HFF-Myc (cell line): ENCODE measurements at regions not wholly inside any gene's neighbourhood (a gene's known extent, or its start where the extent isn't known, plus 50 kb on each side); places are given as distances from the start of the nearest gene placed in this dataset.

Source experiments
- DNase-seq: peaks from one replicate; pipeline ENCODE4 v3.0.0-alpha.2; 2011; ENCODE audit warnings: low read depth; ENCODE audit errors: extremely low read depth
- H3K4me3 ChIP-seq: replicated peaks from 2 replicates; pipeline ENCODE4 v1.5.1; 2011; ENCODE audit warnings: low read depth, mild to moderate bottlenecking, control low read depth, low read length
- TF ChIP-seq, protein P1 (sequence below): IDR thresholded peaks from 2 replicates; pipeline ENCODE4 v1.5.1; 2012; ENCODE audit warnings: mild to moderate bottlenecking, low read depth, low read length, control low read depth; ENCODE audit errors: missing control alignments

DNA sequence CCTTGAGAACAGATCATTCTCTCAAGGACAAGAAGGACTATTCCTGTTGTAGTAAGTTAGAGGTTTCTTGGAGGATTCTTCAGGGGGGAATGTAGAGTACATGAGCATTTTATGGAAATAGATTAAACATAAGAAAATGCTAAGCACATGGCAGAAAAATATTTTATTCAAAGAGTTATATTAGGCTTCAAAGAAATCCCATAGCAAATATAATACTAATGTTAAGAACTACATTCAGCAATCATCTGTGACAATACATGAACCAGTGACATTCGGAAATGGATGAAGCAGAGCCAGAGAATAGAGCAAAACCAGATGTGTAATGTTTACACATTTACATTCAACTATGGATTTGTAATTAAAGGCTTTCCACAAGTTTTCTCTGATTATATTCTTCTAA is 288.6 kb downstream of the NAF1 start:
- H3K4me3 ChIP-seq, result no peak overlapping the region
- TF ChIP-seq, protein P1, sequence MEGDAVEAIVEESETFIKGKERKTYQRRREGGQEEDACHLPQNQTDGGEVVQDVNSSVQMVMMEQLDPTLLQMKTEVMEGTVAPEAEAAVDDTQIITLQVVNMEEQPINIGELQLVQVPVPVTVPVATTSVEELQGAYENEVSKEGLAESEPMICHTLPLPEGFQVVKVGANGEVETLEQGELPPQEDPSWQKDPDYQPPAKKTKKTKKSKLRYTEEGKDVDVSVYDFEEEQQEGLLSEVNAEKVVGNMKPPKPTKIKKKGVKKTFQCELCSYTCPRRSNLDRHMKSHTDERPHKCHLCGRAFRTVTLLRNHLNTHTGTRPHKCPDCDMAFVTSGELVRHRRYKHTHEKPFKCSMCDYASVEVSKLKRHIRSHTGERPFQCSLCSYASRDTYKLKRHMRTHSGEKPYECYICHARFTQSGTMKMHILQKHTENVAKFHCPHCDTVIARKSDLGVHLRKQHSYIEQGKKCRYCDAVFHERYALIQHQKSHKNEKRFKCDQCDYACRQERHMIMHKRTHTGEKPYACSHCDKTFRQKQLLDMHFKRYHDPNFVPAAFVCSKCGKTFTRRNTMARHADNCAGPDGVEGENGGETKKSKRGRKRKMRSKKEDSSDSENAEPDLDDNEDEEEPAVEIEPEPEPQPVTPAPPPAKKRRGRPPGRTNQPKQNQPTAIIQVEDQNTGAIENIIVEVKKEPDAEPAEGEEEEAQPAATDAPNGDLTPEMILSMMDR, result no peak
- DNase-seq, result no peak

GRCh38 chr4:162874748-162875147 is 291.9 kb downstream of the NAF1 start:
- no peak overlapping the region for H3K4me3 ChIP-seq
- TF ChIP-seq, protein P1, result no peak
- DNase-seq, result no peak

GRCh38 chr4:162871990-162872389 is 294.7 kb downstream of the NAF1 start:
- no peak overlapping the region for H3K4me3 ChIP-seq
- TF ChIP-seq, protein P1, result no peak
- no peak for DNase-seq

DNA sequence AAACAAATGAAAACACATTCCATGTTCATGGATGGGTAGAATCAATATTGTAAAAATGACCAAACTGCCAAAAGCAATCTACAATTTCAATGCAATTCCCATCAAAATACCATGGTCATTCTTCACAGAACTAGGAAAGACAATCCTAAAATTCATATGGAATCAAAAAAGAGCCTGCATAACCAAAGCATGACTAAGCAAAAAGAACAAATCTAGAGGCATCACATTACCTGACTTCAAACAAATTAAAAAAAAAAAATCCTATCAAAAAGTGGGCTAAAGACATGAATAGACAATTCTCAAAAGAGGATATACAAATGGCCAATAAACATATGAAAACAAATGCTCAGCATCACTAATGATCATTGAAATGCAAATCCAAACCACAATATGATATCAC is 297.5 kb downstream of the NAF1 start:
- DNase-seq, result no peak
- no peak overlapping the region for H3K4me3 ChIP-seq
- TF ChIP-seq, protein P1, result no peak

DNA sequence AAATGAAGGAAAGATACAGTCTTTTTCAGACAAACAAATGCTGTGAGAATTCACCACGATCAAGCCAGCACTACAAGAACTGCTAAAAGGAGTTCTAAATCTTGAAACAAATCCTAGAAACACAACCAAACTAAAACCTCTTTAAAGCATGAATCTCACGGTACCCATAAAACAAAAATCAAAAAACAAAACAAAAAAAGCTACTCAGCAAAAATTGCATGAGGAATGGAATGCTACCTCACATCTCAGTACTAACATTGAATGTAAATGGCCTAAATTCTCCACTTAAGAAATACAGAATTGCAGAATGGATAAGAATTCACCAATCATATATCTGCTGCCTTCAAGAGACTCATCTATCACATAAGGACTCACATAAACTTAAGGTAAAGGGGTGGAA is 300.1 kb downstream of the NAF1 start:
- TF ChIP-seq, protein P1, result no peak
- no peak for DNase-seq
- H3K4me3 ChIP-seq, result no peak overlapping the region

DNA sequence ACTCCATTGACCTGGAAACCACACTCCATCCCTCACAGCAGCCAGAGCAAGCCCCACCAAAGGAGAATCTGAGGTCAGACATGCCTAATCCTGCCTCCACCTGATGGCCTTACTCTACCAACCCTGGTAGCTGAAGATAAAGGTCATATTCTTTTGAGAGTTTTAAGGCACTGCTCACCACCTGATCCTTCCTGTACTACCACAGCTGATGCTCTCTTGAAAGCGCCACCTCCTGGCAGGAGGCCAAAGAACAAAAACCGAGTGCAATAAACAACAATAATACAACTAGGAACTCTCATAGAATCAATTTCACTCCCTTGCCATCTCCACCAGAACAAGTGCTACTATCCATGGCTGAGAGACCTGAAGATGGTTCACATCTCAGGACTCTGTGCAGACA is 301.6 kb downstream of the NAF1 start:
- H3K4me3 ChIP-seq, result no peak overlapping the region
- TF ChIP-seq, protein P1, result no peak
- no peak for DNase-seq

- TF ChIP-seq, protein P1, result no peak
- no peak overlapping the region for H3K4me3 ChIP-seq
- DNase-seq, result no peak
These were observed 312.9 kb downstream of the NAF1 start for GRCh38 chr4:162853788-162854187.
